ENCODE measurements at regions not wholly inside any gene's neighbourhood (a gene's known extent, or its start where the extent isn't known, plus 50 kb on each side); places are given as distances from the start of the nearest gene placed in this dataset.

- no peak for DNase-seq
Observed at GRCh38 chrX:39150220-39150619, 349.0 kb downstream of the MID1IP1 start.

- no peak for DNase-seq
Observed at GRCh38 chrX:39150621-39151020, 349.4 kb downstream of the MID1IP1 start.

- DNase-seq: no peak
Observed at GRCh38 chrX:39152106-39152649, 350.9 kb downstream of the MID1IP1 start.

- no peak for DNase-seq
Observed at GRCh38 chrX:39156051-39156450, 354.8 kb downstream of the MID1IP1 start.

GRCh38 chrX:39157006-39157405 lies 355.7 kb downstream of the MID1IP1 start:
- DNase-seq: no peak

- DNase-seq: no peak
Observed at GRCh38 chrX:39157796-39158195, 356.5 kb downstream of the MID1IP1 start.

- DNase-seq: no peak
Observed at GRCh38 chrX:39158801-39159657, 357.8 kb downstream of the MID1IP1 start.

- no peak for DNase-seq
Observed at GRCh38 chrX:39159921-39160507, 358.8 kb downstream of the MID1IP1 start.

GRCh38 chrX:39161611-39162255 lies 360.5 kb downstream of the MID1IP1 start:
- DNase-seq: no peak

- no peak for DNase-seq
Observed at GRCh38 chrX:39162322-39162735, 361.1 kb downstream of the MID1IP1 start.

GRCh38 chrX:39163581-39164126 lies 362.4 kb downstream of the MID1IP1 start:
- DNase-seq: no peak

- no peak for DNase-seq
Observed at GRCh38 chrX:39164212-39164611, 363.0 kb downstream of the MID1IP1 start.

GRCh38 chrX:39165185-39165584 lies 363.9 kb downstream of the MID1IP1 start:
- DNase-seq: no peak

GRCh38 chrX:39165773-39166172 lies 364.5 kb downstream of the MID1IP1 start:
- no peak for DNase-seq

- no peak for DNase-seq
Observed at GRCh38 chrX:39167791-39168190, 366.5 kb downstream of the MID1IP1 start.

GRCh38 chrX:39168609-39169008 lies 367.4 kb downstream of the MID1IP1 start:
- no peak for DNase-seq

- DNase-seq: no peak
Observed at GRCh38 chrX:39169976-39170375, 368.7 kb downstream of the MID1IP1 start.

- no peak for DNase-seq
Observed at GRCh38 chrX:39170464-39170863, 369.2 kb downstream of the MID1IP1 start.

GRCh38 chrX:39171686-39172085 lies 370.4 kb downstream of the MID1IP1 start:
- DNase-seq: no peak

GRCh38 chrX:39174241-39174771 lies 373.0 kb downstream of the MID1IP1 start:
- no peak for DNase-seq

GRCh38 chrX:39174772-39175417 lies 373.6 kb downstream of the MID1IP1 start:
- DNase-seq: no peak

GRCh38 chrX:39175418-39176057 lies 374.3 kb downstream of the MID1IP1 start:
- no peak for DNase-seq

All from hippocampal formation (tissue), 2 donors.